ENCODE measurements at regions not wholly inside any gene's neighbourhood (a gene's known extent, or its start where the extent isn't known, plus 50 kb on each side); places are given as distances from the start of the nearest gene placed in this dataset.

- 29 to 43% (median 33%) methylated on average over 2 of the region's 2 CpGs for WGBS, 5 donors
Observed at GRCh38 chr11:107215010-107215409, 196.7 kb upstream of the GUCY1A2 start.

GRCh38 chr11:107203656-107204055 is 185.4 kb upstream of the GUCY1A2 start:
- no peak overlapping the region for H3K27ac ChIP-seq
- DNase-seq, result no peak
- peaks cover 0 to 15% (median 4%) of the 10 kb centered on the region in 4 donors for H3K9me3 ChIP-seq
- intact Hi-C loops (cut with DNase I; ENCODE audit: low total_unique reads), result no loop called here
- 10 to 38% (median 28%) methylated on average over 1 of the region's 1 CpG for WGBS, 5 donors
- no peaks in the 10 kb centered on the region for H3K4me1 ChIP-seq
- TF ChIP-seq CTCF (IDR thresholded peaks at IDR 0.05) (no peak), POLR2A (IDR thresholded peaks at IDR 0.05) (no peak), EP300 (IDR thresholded peaks at IDR 0.05) (no peak), POLR2AphosphoS5 (IDR thresholded peaks at IDR 0.05) (no peak)
- H3K4me3 ChIP-seq, result no peak overlapping the region
- no peaks in the 10 kb centered on the region for H3K36me3 ChIP-seq
- no peaks in the 10 kb centered on the region for H3K27me3 ChIP-seq

More at GRCh38 chr11:107215010-107215409, 196.7 kb upstream of the GUCY1A2 start:
- H3K27ac ChIP-seq, result no peak overlapping the region
- intact Hi-C loops (cut with DNase I; ENCODE audit: low total_unique reads), result no loop called here
- no peaks in the 10 kb centered on the region for H3K27me3 ChIP-seq
- TF ChIP-seq POLR2AphosphoS5 (IDR thresholded peaks at IDR 0.05) (no peak), CTCF (IDR thresholded peaks at IDR 0.05) (no peak), POLR2A (IDR thresholded peaks at IDR 0.05) (no peak), EP300 (IDR thresholded peaks at IDR 0.05) (no peak)
- no peak for DNase-seq
- H3K4me1 ChIP-seq, result no peaks in the 10 kb centered on the region
- no peak overlapping the region for H3K4me3 ChIP-seq
- no peaks in the 10 kb centered on the region for H3K9me3 ChIP-seq
- no peaks in the 10 kb centered on the region for H3K36me3 ChIP-seq

- H3K4me3 ChIP-seq, result no peak overlapping the region
Observed at GRCh38 chr11:107202241-107202640, 184.0 kb upstream of the GUCY1A2 start.

GRCh38 chr11:107198490-107199007 is 180.3 kb upstream of the GUCY1A2 start:
- no peaks in the 10 kb centered on the region for H3K4me1 ChIP-seq
- WGBS, 5 donors, result 84 to 96% (median 91%) methylated on average over 1 of the region's 1 CpG
- no peaks in the 10 kb centered on the region for H3K27me3 ChIP-seq
- intact Hi-C loops (cut with DNase I; ENCODE audit: low total_unique reads), result no loop called here
- no peak overlapping the region for H3K27ac ChIP-seq
- H3K9me3 ChIP-seq, result peaks cover 0 to 4% (median under 1%) of the 10 kb centered on the region in 4 donors
- H3K4me3 ChIP-seq, result no peak overlapping the region
- no peak for TF ChIP-seq EP300 (IDR thresholded peaks at IDR 0.05)
- TF ChIP-seq CTCF (IDR thresholded peaks at IDR 0.05), result no peak
- TF ChIP-seq POLR2AphosphoS5 (IDR thresholded peaks at IDR 0.05), result no peak
- no peak for TF ChIP-seq POLR2A (IDR thresholded peaks at IDR 0.05)
- H3K36me3 ChIP-seq, result no peaks in the 10 kb centered on the region
- no peak for DNase-seq

More at GRCh38 chr11:107202241-107202640, 184.0 kb upstream of the GUCY1A2 start:
- Histone ChIP-seq H3K27ac (no peak overlapping the region), H3K9me3 (peaks cover 0 to 15% (median 4%) of the 10 kb centered on the region in 4 donors), H3K27me3 (no peaks in the 10 kb centered on the region), H3K4me1 (no peaks in the 10 kb centered on the region), H3K36me3 (no peaks in the 10 kb centered on the region)
- intact Hi-C loops (cut with DNase I; ENCODE audit: low total_unique reads), result no loop called here
- DNase-seq, result no peak
- WGBS, 5 donors, result 53 to 64% (median 54%) methylated on average over 3 of the region's 3 CpGs
- TF ChIP-seq POLR2AphosphoS5 (IDR thresholded peaks at IDR 0.05) (no peak), CTCF (IDR thresholded peaks at IDR 0.05) (no peak), EP300 (IDR thresholded peaks at IDR 0.05) (no peak), POLR2A (IDR thresholded peaks at IDR 0.05) (no peak)

All from stomach (tissue), 8 donors.